ENCODE measurements at regions not wholly inside any gene's neighbourhood (a gene's known extent, or its start where the extent isn't known, plus 50 kb on each side); places are given as distances from the start of the nearest gene placed in this dataset.

- TF ChIP-seq CTCF (conservative IDR thresholded peaks at IDR 0.05 in 1 of 2, IDR thresholded peaks at IDR 0.05 in 1 of 2; ENCODE audit: extremely low read depth in 1 of 2, insufficient read depth in 1 of 2, low read depth in 1 of 2, low read length in 2 of 2) (no peak), EZH2 (IDR thresholded peaks at IDR 0.05; ENCODE audit: borderline replicate concordance, low read length) (no peak)
These were observed 498.3 kb downstream of the FOXG1 start for GRCh38 chr14:29264865-29265264.
